ENCODE measurements at regions not wholly inside any gene's neighbourhood (a gene's known extent, or its start where the extent isn't known, plus 50 kb on each side); places are given as distances from the start of the nearest gene placed in this dataset.

DNA sequence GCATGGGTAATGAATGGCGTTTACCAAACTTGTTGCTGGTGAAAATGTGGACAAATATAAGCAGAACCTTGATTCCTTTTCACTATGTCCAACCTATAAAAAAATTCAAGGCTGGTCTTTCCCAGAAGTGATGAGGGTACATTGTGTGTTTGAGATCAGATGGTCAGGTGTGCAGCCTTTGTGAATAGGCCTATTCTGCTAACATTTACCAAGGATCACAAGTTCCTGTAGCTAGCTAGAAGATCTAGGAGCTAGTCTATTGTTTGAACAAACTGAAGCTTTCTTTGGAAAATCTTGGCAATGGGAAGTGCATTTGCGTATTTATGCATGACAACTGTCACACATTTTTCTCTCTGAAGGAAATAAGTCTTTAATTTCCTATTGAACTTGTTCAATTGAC is 489.6 kb downstream of the KLF5 start:
- TF ChIP-seq CTCF (IDR thresholded peaks at IDR 0.05) = no peak

- no peak for TF ChIP-seq CTCF (IDR thresholded peaks at IDR 0.05)
These were observed 488.4 kb downstream of the KLF5 start for GRCh38 chr13:73547239-73547638.

GRCh38 chr13:73544175-73544574 is 485.4 kb downstream of the KLF5 start:
- TF ChIP-seq CTCF (IDR thresholded peaks at IDR 0.05) = no peak

DNA sequence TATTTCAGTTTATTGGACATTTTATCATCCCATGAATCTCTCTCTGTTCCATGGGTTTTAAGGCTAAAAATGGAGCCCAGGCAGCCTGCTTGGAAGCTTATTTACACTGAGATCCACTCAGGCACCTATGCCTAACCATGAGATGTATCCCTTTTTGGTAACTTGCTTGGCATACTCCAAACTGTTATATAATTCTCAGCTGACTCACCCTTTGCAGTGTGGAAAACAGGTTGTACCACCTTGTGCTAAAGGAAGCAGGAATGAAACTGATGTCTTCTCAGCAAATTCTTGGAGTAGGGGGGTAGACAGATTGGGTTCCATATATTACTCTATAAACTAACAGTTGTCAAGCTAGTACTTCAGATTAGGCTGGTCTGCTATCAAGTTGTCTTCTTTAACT is 483.6 kb downstream of the KLF5 start:
- TF ChIP-seq CTCF (IDR thresholded peaks at IDR 0.05) = no peak

DNA sequence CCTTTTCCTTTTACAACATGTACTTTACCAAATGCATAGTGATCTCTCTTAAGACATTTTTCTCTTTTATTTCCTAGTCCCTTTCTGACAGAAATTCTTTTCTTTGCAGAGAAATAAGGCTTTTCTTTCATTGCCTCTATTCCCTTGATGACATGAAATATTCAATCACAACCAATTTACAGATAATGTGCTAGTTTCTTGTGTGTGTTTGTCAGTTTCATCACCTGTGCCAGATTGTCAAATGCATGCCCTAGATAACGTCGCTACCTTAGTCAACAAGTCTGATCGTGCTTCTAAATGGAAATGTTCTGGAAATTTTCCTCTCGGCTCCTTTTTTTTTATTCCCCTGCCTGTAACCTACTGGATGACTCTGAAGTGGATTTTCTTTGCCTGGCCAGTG is 478.1 kb downstream of the KLF5 start:
- no peak for TF ChIP-seq CTCF (IDR thresholded peaks at IDR 0.05)

DNA sequence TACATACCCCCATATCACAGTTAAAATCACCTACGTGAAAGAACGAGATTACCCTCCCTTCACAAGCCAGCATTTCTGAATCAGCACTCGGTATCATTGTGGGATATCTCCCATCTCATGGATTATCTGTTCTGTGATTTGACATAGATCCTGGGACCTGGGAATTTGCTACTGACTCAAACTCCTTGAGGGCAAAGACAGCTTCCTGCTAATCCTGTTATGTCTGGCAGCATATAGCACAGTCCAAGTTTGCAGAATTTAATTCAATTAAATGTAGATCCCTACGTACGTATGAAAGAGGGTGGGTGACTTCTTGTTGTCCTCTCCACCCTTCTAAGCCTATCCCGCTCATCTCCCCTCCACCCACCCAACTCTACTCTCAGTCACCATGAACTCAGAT is 476.5 kb downstream of the KLF5 start:
- TF ChIP-seq CTCF (IDR thresholded peaks at IDR 0.05) = no peak

- TF ChIP-seq CTCF (IDR thresholded peaks at IDR 0.05) = no peak
These were observed 474.2 kb downstream of the KLF5 start for GRCh38 chr13:73532987-73533510.

DNA sequence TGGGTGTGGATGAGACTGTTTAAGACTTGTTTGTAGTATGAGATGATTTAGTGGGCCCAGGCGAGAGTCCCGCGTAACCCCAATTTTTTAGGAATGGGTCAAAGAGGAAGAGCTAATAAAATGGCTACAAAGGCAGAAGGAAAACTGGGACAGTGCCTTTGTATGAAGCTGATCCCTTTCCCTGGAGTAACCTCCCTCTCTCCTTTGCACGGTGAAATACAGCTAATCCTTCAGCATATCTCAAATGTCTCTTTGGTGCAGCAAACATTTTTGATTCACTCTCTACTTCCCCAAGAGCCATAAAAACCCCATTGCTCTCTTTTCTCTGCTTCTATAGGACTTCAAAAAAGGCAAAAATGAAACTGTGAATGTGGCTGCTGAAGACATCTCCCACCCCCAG is 473.8 kb downstream of the KLF5 start:
- TF ChIP-seq CTCF (IDR thresholded peaks at IDR 0.05) = no peak

Data from LNCAP (cell line).